HEK293 (cell line): ENCODE measurements at regions not wholly inside any gene's neighbourhood (a gene's known extent, or its start where the extent isn't known, plus 50 kb on each side); places are given as distances from the start of the nearest gene placed in this dataset.

ENCODE experiments used
- CTCF ChIP-seq: fragments of 450-650 bp; formaldehyde crosslinking; IDR thresholded peaks from 2 replicates; pipeline ENCODE4 v1.5.1; 2016; ENCODE audit warnings: missing biosample characterization, missing genetic modification characterization
- SP3 ChIP-seq: fragments of 450-650 bp; formaldehyde crosslinking; IDR thresholded peaks from 2 replicates; pipeline ENCODE4 v1.5.1; 2016; ENCODE audit warnings: missing biosample characterization, missing genetic modification characterization
- YY1 ChIP-seq: fragments of 450-650 bp; formaldehyde crosslinking; IDR thresholded peaks from 2 replicates; pipeline ENCODE4 v1.5.1; 2018; ENCODE audit warnings: missing biosample characterization, missing genetic modification characterization
- ZEB2 ChIP-seq: fragments of 450-650 bp; formaldehyde crosslinking; IDR thresholded peaks from 2 replicates; pipeline ENCODE4 v1.5.1; 2016; ENCODE audit warnings: missing biosample characterization, missing genetic modification characterization
- ZNF19 ChIP-seq: fragments of 450-650 bp; formaldehyde crosslinking; IDR thresholded peaks from 2 replicates; pipeline ENCODE4; 2016; ENCODE audit warnings: missing biosample characterization, missing genetic modification characterization, low read depth
- ZNF2 ChIP-seq: fragments of 450-650 bp; formaldehyde crosslinking; IDR thresholded peaks from 2 replicates; pipeline ENCODE4 v1.5.1; 2016; ENCODE audit warnings: missing biosample characterization, missing genetic modification characterization
- ZNF416 ChIP-seq: fragments of 450-650 bp; formaldehyde crosslinking; IDR thresholded peaks from 2 replicates; pipeline ENCODE4 v1.5.1; 2016; ENCODE audit warnings: missing biosample characterization, missing genetic modification characterization
- ZNF433 ChIP-seq: fragments of 450-650 bp; formaldehyde crosslinking; IDR thresholded peaks from 2 replicates; pipeline ENCODE4 v1.5.1; 2016; ENCODE audit warnings: missing biosample characterization, missing genetic modification characterization, low read depth
- TF ChIP-seq, protein P1 (sequence below): fragments of 450-650 bp; IDR thresholded peaks from 2 replicates; pipeline ENCODE4 v1.5.1; 2018; ENCODE audit warnings: missing biosample characterization, mild to moderate bottlenecking, missing genetic modification characterization
- TF ChIP-seq, protein P2 (sequence below): fragments of 450-650 bp; formaldehyde crosslinking; IDR thresholded peaks from 2 replicates; pipeline ENCODE4 v1.5.1; 2016; ENCODE audit warnings: missing biosample characterization, missing genetic modification characterization, low read depth
- TF ChIP-seq, protein P3 (sequence below): fragments of 450-650 bp; formaldehyde crosslinking; IDR thresholded peaks from 2 replicates; pipeline ENCODE4 v1.5.1; 2016; ENCODE audit warnings: missing biosample characterization, missing genetic modification characterization

- TF ChIP-seq, protein P1, sequence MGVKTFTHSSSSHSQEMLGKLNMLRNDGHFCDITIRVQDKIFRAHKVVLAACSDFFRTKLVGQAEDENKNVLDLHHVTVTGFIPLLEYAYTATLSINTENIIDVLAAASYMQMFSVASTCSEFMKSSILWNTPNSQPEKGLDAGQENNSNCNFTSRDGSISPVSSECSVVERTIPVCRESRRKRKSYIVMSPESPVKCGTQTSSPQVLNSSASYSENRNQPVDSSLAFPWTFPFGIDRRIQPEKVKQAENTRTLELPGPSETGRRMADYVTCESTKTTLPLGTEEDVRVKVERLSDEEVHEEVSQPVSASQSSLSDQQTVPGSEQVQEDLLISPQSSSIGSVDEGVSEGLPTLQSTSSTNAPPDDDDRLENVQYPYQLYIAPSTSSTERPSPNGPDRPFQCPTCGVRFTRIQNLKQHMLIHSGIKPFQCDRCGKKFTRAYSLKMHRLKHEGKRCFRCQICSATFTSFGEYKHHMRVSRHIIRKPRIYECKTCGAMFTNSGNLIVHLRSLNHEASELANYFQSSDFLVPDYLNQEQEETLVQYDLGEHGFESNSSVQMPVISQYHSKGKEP (tag by site-specific recombination): no peak
- TF ChIP-seq, protein P2, sequence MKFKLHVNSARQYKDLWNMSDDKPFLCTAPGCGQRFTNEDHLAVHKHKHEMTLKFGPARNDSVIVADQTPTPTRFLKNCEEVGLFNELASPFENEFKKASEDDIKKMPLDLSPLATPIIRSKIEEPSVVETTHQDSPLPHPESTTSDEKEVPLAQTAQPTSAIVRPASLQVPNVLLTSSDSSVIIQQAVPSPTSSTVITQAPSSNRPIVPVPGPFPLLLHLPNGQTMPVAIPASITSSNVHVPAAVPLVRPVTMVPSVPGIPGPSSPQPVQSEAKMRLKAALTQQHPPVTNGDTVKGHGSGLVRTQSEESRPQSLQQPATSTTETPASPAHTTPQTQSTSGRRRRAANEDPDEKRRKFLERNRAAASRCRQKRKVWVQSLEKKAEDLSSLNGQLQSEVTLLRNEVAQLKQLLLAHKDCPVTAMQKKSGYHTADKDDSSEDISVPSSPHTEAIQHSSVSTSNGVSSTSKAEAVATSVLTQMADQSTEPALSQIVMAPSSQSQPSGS (tag by site-specific recombination): no peak
- TF ChIP-seq CTCF (no peak), ZNF416 (tag by site-specific recombination) (no peak), SP3 (tag by site-specific recombination) (no peak), ZNF433 (tag by site-specific recombination) (no peak), ZEB2 (tag by site-specific recombination) (no peak), ZNF2 (tag by site-specific recombination) (no peak), YY1 (tag by site-specific recombination) (no peak), ZNF19 (tag by site-specific recombination) (no peak)
- TF ChIP-seq, protein P3, sequence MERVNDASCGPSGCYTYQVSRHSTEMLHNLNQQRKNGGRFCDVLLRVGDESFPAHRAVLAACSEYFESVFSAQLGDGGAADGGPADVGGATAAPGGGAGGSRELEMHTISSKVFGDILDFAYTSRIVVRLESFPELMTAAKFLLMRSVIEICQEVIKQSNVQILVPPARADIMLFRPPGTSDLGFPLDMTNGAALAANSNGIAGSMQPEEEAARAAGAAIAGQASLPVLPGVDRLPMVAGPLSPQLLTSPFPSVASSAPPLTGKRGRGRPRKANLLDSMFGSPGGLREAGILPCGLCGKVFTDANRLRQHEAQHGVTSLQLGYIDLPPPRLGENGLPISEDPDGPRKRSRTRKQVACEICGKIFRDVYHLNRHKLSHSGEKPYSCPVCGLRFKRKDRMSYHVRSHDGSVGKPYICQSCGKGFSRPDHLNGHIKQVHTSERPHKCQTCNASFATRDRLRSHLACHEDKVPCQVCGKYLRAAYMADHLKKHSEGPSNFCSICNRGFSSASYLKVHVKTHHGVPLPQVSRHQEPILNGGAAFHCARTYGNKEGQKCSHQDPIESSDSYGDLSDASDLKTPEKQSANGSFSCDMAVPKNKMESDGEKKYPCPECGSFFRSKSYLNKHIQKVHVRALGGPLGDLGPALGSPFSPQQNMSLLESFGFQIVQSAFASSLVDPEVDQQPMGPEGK (tag by site-specific recombination): no peak
Observed at GRCh38 chr2:31694444-31694843, 113.7 kb upstream of the SRD5A2 start.
